ENCODE measurements at regions not wholly inside any gene's neighbourhood (a gene's known extent, or its start where the extent isn't known, plus 50 kb on each side); places are given as distances from the start of the nearest gene placed in this dataset.

GRCh38 chr4:180240670-180241069 lies 2002.5 kb upstream of the TENM3 start:
- TF ChIP-seq POLR2A (IDR thresholded peaks at IDR 0.05) (no peak), CTCF (IDR thresholded peaks at IDR 0.05) (no peak)

Measured in heart left ventricle (tissue), 13 donors.